ENCODE measurements at regions not wholly inside any gene's neighbourhood (a gene's known extent, or its start where the extent isn't known, plus 50 kb on each side); places are given as distances from the start of the nearest gene placed in this dataset.

DNA sequence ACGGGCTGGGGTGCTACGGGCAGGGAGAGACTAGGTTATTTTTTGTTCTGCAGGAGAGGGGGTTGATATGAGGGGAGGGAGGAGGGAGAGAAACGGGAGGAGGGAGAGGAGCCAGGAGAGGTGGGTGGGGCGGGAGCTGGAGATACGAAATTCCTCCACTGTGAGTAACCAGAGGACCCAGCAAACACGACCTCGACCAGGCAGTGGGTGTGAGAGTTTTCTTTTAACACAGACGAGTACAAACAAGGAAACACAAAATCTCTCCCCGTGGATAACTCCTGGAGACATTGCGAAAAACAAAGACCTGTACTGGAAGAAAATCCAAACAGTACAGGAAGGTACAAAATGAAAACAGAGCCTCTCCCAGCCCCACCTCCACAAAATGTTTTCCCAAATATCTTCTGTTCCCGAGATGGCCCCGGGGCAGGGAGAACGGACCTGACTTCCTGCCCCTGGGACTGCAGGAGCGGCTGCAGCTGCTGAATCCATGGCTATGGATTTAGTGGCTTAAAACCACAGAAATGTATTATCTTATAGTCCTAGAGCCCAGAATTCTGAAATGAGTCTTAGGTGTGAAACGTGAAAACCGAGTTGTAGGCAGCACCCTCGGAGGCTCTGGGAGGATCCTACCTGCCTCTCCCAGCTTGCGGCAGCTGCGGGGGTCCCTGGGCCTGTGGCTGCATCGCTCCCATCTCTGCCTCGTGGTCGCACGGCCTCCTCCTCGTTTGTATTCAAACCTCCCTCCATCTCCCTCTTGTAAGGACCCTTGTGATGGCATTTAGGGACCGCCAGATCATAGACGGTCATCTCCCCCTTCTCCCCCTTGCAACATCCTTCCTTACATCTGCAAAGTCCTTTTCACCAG, 82.2 kb downstream of the RIPK4 start:
- H3K4me3 ChIP-seq, result no peak overlapping the region
- no peaks in the 10 kb centered on the region for H3K9me3 ChIP-seq
- DNase-seq (peak; percentile 61 to 80 (median 71)), ATAC-seq (peak; percentile 61)
- TF ChIP-seq, protein P1, sequence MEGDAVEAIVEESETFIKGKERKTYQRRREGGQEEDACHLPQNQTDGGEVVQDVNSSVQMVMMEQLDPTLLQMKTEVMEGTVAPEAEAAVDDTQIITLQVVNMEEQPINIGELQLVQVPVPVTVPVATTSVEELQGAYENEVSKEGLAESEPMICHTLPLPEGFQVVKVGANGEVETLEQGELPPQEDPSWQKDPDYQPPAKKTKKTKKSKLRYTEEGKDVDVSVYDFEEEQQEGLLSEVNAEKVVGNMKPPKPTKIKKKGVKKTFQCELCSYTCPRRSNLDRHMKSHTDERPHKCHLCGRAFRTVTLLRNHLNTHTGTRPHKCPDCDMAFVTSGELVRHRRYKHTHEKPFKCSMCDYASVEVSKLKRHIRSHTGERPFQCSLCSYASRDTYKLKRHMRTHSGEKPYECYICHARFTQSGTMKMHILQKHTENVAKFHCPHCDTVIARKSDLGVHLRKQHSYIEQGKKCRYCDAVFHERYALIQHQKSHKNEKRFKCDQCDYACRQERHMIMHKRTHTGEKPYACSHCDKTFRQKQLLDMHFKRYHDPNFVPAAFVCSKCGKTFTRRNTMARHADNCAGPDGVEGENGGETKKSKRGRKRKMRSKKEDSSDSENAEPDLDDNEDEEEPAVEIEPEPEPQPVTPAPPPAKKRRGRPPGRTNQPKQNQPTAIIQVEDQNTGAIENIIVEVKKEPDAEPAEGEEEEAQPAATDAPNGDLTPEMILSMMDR (IDR thresholded peaks at IDR 0.05), result no peak
- peak in 1 of 3 donors; percentile 26 for TF ChIP-seq POLR2A (IDR thresholded peaks at IDR 0.05)
- H3K4me1 ChIP-seq, result peaks cover 61% of the 10 kb centered on the region
- H3K27me3 ChIP-seq, result no peaks in the 10 kb centered on the region
- H3K36me3 ChIP-seq (replicated peaks in 1 of 2; ENCODE audit: insufficient read depth in 1 of 2, low read depth in 2 of 2), result no peaks in the 10 kb centered on the region
- H3K27ac ChIP-seq, result peak overlapping the region; percentile 68 to 89 (median 76)
- 57 to 59% methylated on average over 25 to 26 of the region's 26 CpGs for WGBS, 2 donors
- intact Hi-C loops (cut with DNase I), result no loop called here

DNA sequence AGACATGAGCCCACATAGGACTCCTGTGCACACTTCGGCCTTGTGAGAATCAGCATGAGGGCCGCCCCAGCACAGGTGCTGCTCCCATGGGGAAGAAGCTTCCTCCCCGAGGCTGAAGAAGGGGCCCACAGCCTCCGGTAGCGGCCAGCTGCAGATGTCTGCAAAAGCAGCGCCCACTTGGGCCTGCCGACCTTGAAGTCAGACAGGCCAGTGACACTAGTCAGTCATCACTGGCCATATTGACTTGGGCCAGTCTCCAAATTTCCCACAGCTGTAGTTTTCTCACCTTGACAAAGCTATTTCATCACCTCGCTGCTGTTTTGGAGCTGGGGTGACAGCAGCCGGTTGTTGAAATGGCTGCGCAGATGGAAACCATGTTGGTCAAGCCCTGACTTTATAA, 83.0 kb downstream of the RIPK4 start:
- Histone ChIP-seq H3K4me3 (no peak overlapping the region), H3K27ac (peak overlapping the region; percentile 68 to 89 (median 76)), H3K4me1 (peaks cover 69% of the 10 kb centered on the region), H3K9me3 (no peaks in the 10 kb centered on the region), H3K36me3 (replicated peaks in 1 of 2; ENCODE audit: insufficient read depth in 1 of 2, low read depth in 2 of 2) (no peaks in the 10 kb centered on the region), H3K27me3 (no peaks in the 10 kb centered on the region)
- WGBS, 2 donors, result 46 to 51% methylated on average over 10 of the region's 10 CpGs
- peak; percentile 9 for ATAC-seq
- no peak for TF ChIP-seq POLR2A (IDR thresholded peaks at IDR 0.05)
- TF ChIP-seq, protein P1 (IDR thresholded peaks at IDR 0.05), result no peak
- peak; percentile 46 to 79 (median 67) for DNase-seq
- intact Hi-C loops (cut with DNase I), result no loop called here

DNA sequence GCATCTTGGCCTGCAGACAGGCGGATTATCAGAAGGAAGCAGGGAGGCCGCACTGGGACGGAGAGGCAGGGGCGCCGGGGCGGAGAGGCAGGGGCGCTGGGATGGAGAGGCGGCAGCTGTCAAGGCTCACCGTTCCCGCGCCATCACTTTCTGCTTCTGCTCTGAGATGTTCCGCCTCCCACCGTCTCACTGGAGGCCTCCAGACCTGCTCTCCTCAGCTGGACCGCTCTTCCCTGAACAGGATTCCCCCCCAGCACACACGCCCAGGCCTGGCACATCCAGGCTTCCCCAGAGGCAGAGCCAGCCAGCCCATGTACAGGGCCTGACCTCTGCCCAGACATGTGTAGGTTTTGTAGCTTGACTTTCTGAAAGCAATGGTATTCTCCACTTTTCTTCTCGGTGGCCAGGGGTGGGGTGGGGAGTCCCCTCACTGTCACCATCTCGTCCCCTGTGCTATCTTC, 84.1 kb downstream of the RIPK4 start:
- DNase-seq, result no peak
- Histone ChIP-seq H3K9me3 (no peaks in the 10 kb centered on the region), H3K36me3 (replicated peaks in 1 of 2; ENCODE audit: insufficient read depth in 1 of 2, low read depth in 2 of 2) (no peaks in the 10 kb centered on the region), H3K27ac (peak overlapping the region in 1 of 4 donors; percentile 7), H3K4me1 (peaks cover 79% of the 10 kb centered on the region), H3K27me3 (no peaks in the 10 kb centered on the region), H3K4me3 (no peak overlapping the region)
- no peak for ATAC-seq
- 81 to 84% methylated on average over 12 to 17 of the region's 17 CpGs for WGBS, 2 donors
- intact Hi-C loops (cut with DNase I), result no loop called here
- no peak for TF ChIP-seq POLR2A (IDR thresholded peaks at IDR 0.05)
- TF ChIP-seq, protein P1 (IDR thresholded peaks at IDR 0.05), result no peak

DNA sequence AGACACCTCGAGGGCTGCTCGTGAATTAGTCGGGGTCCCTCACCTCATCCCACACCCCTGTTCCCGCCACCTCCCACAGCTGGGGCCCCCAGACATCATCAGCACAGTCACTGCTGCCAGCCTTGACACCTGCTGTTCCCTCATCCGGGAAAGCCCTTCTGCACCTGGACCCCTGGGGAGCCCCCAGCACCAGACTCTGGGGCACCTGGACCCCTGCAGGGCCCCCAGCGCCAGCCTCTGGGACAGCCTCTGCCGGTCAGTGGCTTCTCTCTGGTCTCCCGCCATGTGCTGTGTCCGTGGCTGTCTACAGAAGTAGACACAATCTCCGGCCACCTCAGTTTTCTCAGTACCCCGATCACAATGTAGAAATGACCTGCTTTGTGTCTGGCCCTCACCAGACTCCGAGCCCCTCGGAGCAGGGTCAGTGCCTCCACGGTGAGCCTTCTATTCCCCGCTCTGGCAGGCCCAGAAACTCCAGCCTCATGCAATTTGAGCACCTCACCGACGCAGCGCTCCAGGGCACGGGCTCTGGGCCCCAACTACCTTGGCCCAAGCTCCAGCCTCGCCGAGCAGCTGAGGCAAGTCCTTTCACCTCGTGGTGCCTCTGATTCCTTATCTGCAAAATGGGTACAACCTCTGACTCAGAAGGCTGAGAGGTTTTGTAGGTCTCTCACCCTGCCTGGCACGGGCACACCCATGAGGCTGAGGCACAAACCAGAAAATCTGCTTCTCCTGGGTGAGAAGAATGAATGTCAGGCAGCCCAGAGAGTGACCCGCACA, 84.7 kb downstream of the RIPK4 start:
- Histone ChIP-seq H3K27me3 (no peaks in the 10 kb centered on the region), H3K36me3 (replicated peaks in 1 of 2; ENCODE audit: insufficient read depth in 1 of 2, low read depth in 2 of 2) (no peaks in the 10 kb centered on the region), H3K4me3 (no peak overlapping the region), H3K4me1 (peaks cover 83% of the 10 kb centered on the region), H3K9me3 (no peaks in the 10 kb centered on the region), H3K27ac (peak overlapping the region; percentile 68 to 100 (median 98))
- intact Hi-C loops (cut with DNase I), result no loop called here
- DNase-seq (peak in 1 of 4 donors; percentile 5), ATAC-seq (no peak)
- TF ChIP-seq, protein P1 (IDR thresholded peaks at IDR 0.05), result no peak
- TF ChIP-seq POLR2A (IDR thresholded peaks at IDR 0.05), result no peak
- 89 to 91% methylated on average over 20 to 24 of the region's 24 CpGs for WGBS, 2 donors
